GM12875 (cell line): ENCODE measurements at regions not wholly inside any gene's neighbourhood (a gene's known extent, or its start where the extent isn't known, plus 50 kb on each side); places are given as distances from the start of the nearest gene placed in this dataset.

Source experiments
- H3K4me3 ChIP-seq: one replicate; pipeline ENCODE4 v1.5.1; 2011; ENCODE audit warnings: low read depth, low read length, control low read depth
- TF ChIP-seq, protein P1 (sequence below): IDR thresholded peaks from 2 replicates; pipeline ENCODE4 v1.5.1; 2011; ENCODE audit warnings: low read depth, mild to moderate bottlenecking, control low read depth, inconsistent platforms, low read length, moderate library complexity, borderline replicate concordance; ENCODE audit not compliant: insufficient read depth

DNA sequence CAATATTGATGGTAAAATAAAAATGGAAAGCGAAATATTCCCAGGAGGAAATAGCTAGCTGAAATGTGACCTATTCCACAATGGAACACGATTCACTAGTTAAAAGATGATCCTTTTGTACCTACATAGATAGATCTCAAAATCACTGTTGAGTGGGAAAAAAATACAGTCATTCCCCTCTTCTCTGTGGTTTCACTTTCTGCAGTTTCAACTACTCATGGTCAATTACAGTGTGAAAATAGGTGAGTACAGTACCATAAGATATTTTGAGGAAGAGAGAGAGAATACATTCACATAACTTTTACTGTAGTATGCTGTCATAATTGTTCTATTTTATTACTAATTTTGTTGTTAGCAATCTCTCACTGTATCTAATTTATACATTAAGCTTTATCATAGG lies 56.0 kb upstream of the COL13A1 start:
- H3K4me3 ChIP-seq: no peak overlapping the region
- TF ChIP-seq, protein P1, sequence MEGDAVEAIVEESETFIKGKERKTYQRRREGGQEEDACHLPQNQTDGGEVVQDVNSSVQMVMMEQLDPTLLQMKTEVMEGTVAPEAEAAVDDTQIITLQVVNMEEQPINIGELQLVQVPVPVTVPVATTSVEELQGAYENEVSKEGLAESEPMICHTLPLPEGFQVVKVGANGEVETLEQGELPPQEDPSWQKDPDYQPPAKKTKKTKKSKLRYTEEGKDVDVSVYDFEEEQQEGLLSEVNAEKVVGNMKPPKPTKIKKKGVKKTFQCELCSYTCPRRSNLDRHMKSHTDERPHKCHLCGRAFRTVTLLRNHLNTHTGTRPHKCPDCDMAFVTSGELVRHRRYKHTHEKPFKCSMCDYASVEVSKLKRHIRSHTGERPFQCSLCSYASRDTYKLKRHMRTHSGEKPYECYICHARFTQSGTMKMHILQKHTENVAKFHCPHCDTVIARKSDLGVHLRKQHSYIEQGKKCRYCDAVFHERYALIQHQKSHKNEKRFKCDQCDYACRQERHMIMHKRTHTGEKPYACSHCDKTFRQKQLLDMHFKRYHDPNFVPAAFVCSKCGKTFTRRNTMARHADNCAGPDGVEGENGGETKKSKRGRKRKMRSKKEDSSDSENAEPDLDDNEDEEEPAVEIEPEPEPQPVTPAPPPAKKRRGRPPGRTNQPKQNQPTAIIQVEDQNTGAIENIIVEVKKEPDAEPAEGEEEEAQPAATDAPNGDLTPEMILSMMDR: no peak

DNA sequence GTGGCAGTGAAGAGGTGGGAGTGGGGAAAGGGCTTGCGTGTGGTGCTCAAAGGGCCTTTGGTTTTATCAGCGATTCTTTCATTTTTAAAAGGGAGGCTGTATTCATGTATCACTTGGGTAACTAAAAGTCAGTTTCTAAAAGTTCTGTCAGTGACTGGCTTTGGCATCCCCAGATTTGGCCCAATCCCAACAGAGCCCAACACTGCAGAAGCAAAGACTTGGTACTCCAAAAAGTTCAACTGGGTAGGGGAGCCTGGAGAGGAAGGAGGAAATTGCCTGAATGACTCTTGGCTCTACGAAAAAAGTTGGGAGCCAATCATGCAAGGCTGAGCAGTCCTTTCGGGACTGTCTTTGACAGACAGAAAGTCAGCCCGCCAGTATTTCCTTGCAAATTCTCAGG lies 54.5 kb upstream of the COL13A1 start:
- H3K4me3 ChIP-seq: no peak overlapping the region
- TF ChIP-seq, protein P1: no peak

DNA sequence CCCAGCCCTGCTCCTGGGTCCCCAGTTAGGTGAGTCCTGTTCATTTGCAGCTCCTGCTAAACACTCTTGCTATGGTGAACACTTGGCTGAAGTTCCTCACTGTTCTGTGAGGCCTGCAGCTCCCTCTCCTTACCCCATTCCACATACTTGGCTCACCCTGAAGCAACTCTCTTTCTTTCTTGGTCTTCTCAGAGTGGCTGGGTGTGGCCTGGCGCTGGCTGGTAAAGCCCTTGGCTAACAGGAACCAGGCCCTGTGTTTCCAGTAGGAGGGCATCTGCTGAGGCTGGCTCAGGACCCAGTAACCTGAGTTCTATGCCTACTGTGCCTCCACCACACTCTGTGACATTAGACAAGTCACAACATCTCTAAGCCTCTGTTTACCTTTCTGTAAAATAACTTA lies 53.1 kb upstream of the COL13A1 start:
- H3K4me3 ChIP-seq: no peak overlapping the region
- TF ChIP-seq, protein P1: no peak

DNA sequence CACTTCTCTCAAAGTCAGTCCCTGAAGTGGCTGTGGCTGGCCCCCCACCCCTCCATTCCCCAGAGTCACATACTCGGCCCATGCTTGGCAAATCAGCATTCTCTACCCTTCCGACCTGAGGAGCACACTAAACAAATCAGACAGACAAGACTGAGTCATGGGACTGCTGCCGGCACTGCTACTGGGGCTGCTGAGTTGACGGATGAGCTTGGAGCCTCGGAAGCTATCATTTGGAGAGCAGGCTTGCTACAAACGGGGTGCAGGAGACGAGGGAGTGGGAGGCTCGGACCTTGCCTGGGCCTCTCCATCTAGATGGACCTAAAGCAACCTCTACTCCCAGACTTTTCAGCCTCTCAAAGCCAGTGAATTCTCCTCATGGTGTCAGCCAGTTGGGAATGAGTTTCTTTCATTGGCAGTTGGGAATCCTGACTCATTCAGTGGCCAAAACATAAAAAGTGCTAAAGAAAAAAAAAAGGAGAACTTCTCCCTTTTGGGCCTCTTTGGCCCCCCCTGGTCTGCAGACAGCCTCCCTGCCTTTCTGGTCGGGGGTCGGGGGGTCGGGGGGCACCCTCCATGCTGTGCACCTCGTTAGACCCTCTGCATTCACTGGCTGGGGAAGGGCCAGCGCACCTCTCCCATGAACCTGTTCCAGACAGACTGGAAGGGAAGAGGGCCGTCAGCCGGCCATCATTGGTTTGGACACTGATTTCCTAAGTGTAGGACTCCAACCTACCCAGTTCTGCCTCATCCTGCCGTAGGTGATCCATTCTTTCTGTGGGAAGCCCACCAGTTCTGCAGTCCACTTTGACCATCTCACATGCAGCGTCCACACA lies 52.3 kb upstream of the COL13A1 start:
- no peak overlapping the region for H3K4me3 ChIP-seq
- TF ChIP-seq, protein P1: no peak

DNA sequence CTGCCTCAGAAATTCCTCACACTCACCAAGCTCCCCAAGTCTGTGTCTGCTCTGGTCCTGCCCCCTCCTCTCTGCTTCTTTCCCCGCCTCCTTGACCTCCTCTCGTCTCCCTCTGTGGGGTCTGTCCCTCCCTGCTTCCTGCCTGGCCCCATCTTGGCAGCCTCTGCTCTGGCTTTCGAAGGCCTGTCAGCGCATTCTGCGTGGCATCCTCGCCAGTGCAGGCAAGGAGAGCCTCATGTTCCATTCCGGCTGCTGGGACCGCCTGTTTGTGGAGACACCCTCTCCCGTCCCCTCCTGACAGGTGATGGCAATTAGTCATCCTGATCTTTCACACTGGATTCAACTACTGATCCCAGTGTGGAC lies 51.7 kb upstream of the COL13A1 start:
- TF ChIP-seq, protein P1: no peak
- H3K4me3 ChIP-seq: no peak overlapping the region

DNA sequence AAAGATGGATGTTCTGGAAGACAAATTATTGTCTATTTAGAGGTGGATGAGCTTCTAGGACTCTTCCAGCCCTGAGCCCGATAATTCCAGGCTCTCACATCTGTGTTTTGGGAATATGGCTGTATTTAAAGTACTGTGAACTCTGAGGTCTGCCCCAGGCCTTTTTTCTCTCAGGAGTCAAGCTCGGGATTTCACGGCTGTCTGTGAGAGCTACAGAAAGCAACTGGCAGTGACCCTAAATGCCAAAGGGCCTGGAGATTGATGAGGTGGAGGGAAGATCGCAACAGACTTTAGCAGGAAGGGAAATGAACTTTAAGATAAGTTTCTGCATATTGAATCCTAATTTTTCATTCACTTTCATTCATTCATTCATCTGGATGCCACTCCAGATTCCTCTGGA lies 51.0 kb upstream of the COL13A1 start:
- no peak overlapping the region for H3K4me3 ChIP-seq
- TF ChIP-seq, protein P1: no peak

DNA sequence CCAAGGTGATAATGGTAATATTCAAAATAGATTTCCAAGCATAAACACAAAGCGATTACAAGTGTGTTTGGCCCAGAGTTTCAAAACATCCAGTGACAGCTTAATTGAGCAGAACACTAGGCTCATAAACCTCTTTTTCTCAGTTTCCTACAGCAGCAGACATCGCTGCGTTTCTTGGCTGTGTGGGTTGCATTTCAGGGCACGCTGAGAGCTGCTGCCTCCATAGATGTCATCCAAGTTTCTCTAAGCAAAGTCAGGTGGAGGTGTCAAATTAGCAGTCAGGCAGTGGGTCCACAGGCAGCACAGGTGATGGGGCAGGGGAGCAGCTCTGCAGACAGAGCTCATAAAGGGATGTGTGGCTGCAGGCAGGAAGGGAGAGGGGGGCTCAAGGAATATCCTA lies 50.5 kb upstream of the COL13A1 start:
- TF ChIP-seq, protein P1: no peak
- H3K4me3 ChIP-seq: no peak overlapping the region
